T-helper 1 cell (primary cell): ENCODE measurements at regions not wholly inside any gene's neighbourhood (a gene's known extent, or its start where the extent isn't known, plus 50 kb on each side); places are given as distances from the start of the nearest gene placed in this dataset.

Source experiments
- DNase-seq, 5 donors: peaks; one replicate each; pipeline ENCODE4 v3.0.0-alpha.2; 2012 to 2020

- no peak for DNase-seq
Observed at GRCh38 chr1:25055961-25056360, 125.9 kb upstream of the RUNX3 start.

- DNase-seq: no peak
Observed at GRCh38 chr1:25055324-25055780, 125.3 kb upstream of the RUNX3 start.

DNA sequence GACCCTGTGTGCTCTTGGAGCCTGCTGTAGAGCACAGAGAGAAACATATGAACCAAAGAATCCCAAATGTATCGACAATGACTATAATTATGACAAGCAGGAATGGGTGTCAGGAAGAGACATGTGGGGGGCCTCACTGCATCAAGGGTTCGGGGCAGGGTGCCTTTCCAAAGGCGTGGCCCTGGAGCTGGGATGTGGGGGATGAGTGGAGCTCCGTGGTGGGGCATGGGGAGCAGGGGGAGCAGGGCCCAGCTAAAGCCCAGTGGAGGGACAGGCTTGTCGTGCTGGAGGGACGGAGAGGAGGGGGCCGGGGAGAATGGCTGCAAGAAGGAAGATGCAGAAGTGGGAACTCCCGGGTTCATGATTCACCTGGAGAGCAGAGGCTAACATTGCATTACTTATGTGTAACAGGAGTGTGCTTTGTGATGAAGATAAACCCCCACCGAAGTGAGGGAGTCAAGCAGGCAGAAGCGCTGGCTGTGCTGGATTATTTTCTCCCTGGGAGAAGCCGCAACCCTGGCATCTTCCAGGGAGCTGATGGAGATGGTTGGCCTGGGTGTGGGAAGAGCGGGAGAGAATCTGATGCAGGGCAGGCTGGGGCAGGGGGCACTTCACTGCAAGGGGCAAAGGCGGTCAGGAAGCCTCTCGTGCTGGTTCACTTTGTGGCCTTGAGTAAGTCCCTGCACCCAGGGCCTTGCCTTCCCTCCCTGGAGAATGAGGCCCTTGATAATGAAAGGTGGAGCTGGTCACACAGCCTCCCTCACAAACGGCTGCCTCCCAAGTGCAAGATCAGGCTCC, 124.6 kb upstream of the RUNX3 start:
- DNase-seq: no peak

DNA sequence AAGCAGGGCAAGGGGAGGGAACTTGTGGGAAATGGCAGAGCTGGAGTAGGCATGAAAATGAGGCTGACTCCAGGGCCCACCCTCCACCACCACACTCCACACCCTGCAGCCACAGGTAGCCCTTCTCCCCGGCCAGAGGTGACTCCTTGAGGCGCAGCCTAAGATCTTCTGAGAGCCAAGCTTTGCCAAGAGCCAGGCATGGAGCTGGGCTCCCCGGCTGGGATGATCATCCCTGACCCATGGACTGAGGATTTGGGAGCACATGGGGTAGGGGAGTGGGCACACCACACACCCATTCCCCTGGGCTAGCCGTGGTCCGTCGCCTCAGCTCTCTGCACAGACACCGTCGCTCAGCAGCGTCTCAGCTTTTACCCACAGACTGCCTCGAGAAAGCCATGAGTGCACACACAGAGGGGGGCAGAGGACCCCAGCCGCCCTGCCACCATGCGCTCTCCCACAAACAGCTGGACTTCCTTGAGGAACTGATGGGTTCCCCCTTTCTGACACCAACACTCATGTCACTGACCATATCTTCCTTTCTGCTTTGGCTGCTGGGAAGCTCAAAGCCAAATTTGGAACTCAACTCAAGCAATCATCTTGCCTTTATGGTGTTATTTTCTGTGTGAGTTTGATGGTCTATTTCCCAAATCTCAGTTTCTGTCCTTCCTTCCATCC, 123.6 kb upstream of the RUNX3 start:
- no peak for DNase-seq

DNA sequence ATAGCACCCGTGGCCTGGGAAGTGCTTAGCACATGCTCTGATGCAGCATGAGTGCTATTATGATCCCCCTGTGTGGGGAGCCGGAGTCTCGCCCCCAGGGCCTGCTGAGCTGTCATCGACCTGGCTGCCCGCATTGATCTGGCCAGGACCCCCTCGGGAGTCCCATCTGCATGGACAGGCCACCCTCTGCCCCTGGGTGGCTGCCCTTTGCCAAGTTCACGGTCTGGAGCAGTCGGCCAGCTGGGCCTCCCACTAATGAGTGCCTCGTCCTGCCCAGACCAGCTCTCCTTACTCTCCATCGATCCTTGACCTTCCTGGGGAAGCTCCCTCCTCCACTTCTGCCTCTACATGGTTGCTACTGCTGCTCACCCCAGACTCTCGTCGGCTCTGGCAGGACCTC, 121.8 kb upstream of the RUNX3 start:
- DNase-seq: no peak

- DNase-seq: no peak
Observed at GRCh38 chr1:25051504-25051903, 121.4 kb upstream of the RUNX3 start.

DNA sequence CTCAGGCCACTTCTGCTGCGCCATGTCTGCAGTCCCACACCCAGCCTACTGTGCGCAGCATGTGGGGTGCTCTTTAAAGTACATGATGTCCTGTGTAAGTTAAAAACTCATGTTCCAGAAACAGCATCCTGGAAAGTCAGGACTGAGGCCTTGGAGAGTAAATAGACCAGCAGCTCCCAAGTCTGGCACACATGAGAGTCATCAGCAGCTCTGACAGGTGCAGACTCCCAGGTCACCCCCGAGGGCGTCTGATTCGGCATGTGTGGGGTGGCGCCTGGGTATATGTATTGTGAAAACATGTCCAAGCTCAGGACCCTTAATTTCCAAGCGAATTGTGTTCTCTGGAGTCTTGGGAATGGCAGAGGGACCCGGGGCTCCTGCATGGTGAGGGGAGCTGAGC, 120.1 kb upstream of the RUNX3 start:
- no peak for DNase-seq

GRCh38 chr1:25049190-25049589, 119.1 kb upstream of the RUNX3 start:
- no peak for DNase-seq

DNA sequence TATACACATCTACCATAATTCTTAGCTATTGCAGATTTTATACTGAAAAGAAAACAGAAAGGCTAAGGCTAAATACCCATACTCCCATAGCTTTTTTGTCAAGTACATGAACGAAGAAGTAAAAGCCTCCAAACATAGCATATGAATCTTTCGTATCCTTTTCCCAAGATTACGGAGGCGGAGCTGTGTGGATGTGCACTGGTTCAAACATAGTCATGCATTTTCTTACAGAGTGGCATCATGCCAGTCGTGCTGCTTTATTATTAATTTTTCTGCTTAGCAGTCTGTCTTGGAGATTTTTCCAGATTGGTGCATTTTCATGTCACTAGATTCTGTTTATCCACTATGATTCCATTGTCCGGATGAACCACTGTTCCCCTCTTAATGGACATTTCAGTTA, 118.7 kb upstream of the RUNX3 start:
- DNase-seq: no peak

DNA sequence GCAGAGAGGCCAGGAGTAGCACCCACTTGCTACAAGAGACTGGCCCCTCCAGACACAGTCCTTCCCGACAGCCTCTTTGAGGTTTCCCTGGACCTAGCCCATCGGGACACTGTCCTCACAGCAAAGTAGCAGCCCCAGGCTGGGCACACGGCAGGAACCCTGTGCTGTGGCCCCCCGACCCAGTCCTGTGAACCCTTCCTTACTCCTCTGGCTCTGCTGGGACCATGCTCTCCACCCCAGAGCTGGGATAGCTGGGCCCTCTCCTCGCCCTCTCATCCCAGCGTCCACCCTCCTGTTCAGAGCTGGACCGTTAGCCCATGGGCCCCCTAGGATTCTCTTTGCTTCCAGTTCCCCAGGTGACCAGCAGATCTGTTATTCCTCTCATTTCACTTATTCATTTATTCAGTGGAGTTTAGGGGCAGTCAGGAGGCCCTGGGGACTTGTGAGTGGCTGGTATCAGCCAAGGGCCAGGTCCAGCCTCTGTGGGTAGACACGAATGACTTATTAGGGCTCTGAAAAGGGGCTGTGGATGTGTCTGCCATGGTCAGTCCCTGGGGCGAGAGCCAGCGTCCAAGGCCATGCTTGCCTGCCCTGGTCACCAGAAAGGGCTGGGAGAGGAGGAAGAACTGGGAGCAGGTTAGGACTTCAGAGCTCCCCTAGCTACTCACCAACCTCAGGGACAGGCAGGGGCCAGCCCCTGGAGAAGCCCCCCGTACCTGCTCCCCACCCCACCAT, 117.6 kb upstream of the RUNX3 start:
- no peak for DNase-seq

- DNase-seq: no peak
Observed at GRCh38 chr1:25046194-25046532, 116.1 kb upstream of the RUNX3 start.

GRCh38 chr1:25045480-25046193, 115.6 kb upstream of the RUNX3 start:
- DNase-seq: no peak

DNA sequence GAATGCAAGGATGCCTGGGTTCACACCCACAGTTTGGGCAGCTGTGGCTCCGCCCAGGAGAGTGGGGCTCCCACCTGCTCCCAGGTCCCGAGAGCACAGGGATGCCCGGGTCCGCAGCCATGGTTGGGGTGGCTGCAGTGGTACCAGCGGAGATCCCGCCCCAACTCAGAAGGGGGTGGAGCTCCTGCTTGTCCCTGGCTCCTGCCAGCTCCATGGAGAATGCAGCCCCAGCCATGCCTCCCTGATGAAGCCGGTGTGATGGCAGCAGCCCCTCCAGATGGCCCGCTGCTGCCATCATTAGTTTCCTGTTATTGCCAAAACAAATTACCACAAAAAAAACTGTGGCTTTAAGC, 113.1 kb upstream of the RUNX3 start:
- DNase-seq: no peak

- no peak for DNase-seq
Observed at GRCh38 chr1:25042331-25043227, 112.5 kb upstream of the RUNX3 start.

- no peak for DNase-seq
Observed at GRCh38 chr1:25041916-25042315, 111.8 kb upstream of the RUNX3 start.

- DNase-seq: no peak
Observed at GRCh38 chr1:25040122-25040685, 110.1 kb upstream of the RUNX3 start.

DNA sequence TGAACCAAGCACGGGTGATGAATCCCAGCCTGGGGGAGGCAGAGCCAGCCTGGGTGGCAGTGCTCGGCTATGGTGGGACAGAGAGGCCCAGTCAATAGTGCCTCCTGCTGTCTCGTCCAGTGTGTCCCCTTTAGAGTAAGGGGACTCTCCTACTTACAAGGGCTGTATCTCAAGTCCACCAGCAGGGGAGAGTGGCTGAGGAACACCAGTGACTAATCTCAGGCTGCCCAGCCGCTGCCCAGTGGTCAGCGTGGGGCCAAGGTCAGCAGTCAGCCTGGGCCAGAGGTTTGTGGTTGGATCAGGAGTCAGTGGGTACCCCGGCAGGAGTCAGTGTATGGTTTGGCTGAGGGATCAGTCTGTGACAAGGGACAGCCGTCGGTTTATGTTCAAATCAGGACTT, 109.2 kb upstream of the RUNX3 start:
- no peak for DNase-seq

DNA sequence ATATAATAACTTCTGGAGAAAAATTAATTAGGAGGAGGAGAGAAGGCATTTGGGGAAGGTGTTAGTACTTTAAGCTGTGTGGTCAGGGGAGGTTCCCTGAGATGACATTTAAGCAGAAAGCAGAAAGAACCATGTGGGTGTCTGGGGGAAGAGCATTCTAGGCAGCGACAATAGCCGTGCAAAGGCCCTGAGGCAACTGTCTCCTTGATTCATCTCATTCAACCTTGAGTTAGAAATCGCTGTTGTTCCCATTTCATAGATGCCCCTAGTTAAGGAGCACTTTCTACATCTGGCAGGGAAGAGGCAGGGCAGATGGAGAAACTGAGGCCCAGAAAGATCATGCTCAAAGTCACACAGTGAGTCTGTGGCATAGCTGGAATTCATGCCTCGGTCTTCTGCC, 108.6 kb upstream of the RUNX3 start:
- DNase-seq: no peak

DNA sequence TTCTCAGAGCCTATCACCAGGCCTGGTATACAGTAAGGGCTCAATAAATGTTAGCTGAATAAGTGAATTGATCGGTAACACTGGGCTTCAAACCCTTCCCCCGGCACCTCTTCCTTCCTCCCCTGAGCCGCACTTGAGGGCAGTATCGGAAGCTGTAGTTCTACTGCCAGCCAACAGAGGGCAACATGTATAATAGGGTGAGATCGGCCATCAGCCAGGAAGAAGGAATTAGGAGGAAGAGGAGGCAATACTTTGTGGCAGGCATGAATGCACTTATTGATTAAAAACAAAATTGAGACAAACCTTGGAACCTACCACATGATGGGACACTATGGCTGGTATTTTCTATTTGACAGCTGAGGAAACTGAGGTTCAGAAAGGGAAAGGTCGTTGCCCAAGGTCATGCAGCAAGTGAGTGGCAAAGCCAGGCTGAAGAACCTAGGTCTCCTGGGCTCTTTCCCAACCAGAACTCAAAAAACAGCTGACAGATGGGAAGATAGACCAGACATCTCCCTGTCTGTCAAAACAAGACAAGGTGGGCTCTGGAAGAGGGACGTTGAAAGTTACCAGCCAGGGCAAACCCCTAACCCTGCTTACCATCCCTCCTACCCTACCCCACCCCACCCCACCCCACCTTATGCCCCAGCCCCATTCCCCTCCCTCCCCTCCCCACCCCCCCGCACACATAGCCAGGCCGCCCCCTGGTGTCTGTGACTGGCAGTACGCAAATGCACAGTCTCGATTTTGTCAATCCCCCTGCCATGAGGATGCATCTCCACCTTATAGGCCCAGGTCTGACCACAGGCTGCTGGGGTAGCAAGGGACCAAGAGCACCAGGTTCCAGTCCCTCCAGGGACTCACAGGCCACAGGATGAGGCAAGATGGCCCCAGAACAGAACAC, 107.3 kb upstream of the RUNX3 start:
- DNase-seq: peak in 4 of 5 donors; percentile 34 to 82 (median 50)

GRCh38 chr1:25036117-25036546, 106.1 kb upstream of the RUNX3 start:
- no peak for DNase-seq
